Neuronal stem cell (in vitro differentiated cells): ENCODE measurements at regions not wholly inside any gene's neighbourhood (a gene's known extent, or its start where the extent isn't known, plus 50 kb on each side); places are given as distances from the start of the nearest gene placed in this dataset.

Experiments
- DNase-seq: peaks from one replicate; pipeline ENCODE4 v3.0.0-alpha.2; 2013; ENCODE audit warnings: low spot score
- H2AFZ ChIP-seq: one replicate; pipeline ENCODE4 v1.6.1; 2013; ENCODE audit warnings: mild to moderate bottlenecking, low read length, inconsistent platforms
- H2AK5ac ChIP-seq: 2 replicates; pipeline ENCODE4 v1.6.1; 2013; ENCODE audit warnings: low read depth, mild to moderate bottlenecking, inconsistent platforms, low read length, moderate library complexity, mixed read lengths
- H2BK120ac ChIP-seq: 2 replicates; pipeline ENCODE4 v1.6.1; 2013; ENCODE audit warnings: low read depth, mild to moderate bottlenecking, inconsistent platforms, low read length, moderate library complexity, mixed read lengths
- H2BK12ac ChIP-seq: one replicate; pipeline ENCODE4 v1.6.1; 2013; ENCODE audit warnings: low read length, inconsistent platforms
- H2BK15ac ChIP-seq: 2 replicates; pipeline ENCODE4 v1.6.1; 2013; ENCODE audit warnings: mild to moderate bottlenecking, low read length, inconsistent platforms, mixed read lengths
- H2BK5ac ChIP-seq: one replicate; pipeline ENCODE4 v1.6.1; 2013; ENCODE audit warnings: inconsistent platforms, mild to moderate bottlenecking, low read length, moderate library complexity
- H3K14ac ChIP-seq: one replicate; pipeline ENCODE4 v1.6.1; 2013; ENCODE audit warnings: low read length, inconsistent platforms
- H3K18ac ChIP-seq: 2 replicates; pipeline ENCODE4 v1.6.1; 2013; ENCODE audit warnings: low read length, inconsistent platforms
- H3K23ac ChIP-seq: 2 replicates; pipeline ENCODE4 v1.6.1; 2013; ENCODE audit warnings: low read depth, mild to moderate bottlenecking, mixed read lengths, low read length, inconsistent platforms; ENCODE audit not compliant: poor library complexity
- H3K27ac ChIP-seq: replicated peaks from 3 replicates; pipeline ENCODE4 v1.5.1; 2013; ENCODE audit warnings: low read length, inconsistent platforms
- H3K27me3 ChIP-seq, 3 experiments: 2 replicates each; pipeline ENCODE4 v1.6.1; 2013; ENCODE audit warnings: low read length in 3 of 3, mild to moderate bottlenecking in 2 of 3, inconsistent platforms in 1 of 3, low read depth in 1 of 3, mixed read lengths in 1 of 3, moderate library complexity in 1 of 3; ENCODE audit not compliant: control insufficient read depth in 3 of 3, insufficient read depth in 3 of 3
- H3K36me3 ChIP-seq, 2 donors: replicated peaks in 1 of 2; 2 replicates each; pipeline ENCODE4 v1.6.1; 2013; ENCODE audit warnings: low read length in 2 of 2; ENCODE audit not compliant: control insufficient read depth in 2 of 2, insufficient read depth in 2 of 2
- H3K4ac ChIP-seq: 2 replicates; pipeline ENCODE4 v1.6.1; 2013; ENCODE audit warnings: inconsistent platforms, mild to moderate bottlenecking, low read length, moderate library complexity
- H3K4me1 ChIP-seq, 2 donors: 1 replicate in 1 of 2; 2 replicates in 1 of 2; pipeline ENCODE4 v1.6.1; 2013; ENCODE audit warnings: low read length in 2 of 2, low read depth in 1 of 2; ENCODE audit not compliant: control insufficient read depth in 2 of 2, insufficient read depth in 1 of 2
- H3K4me2 ChIP-seq: one replicate; pipeline ENCODE4 v1.6.1; 2013; ENCODE audit warnings: mild to moderate bottlenecking, low read length, inconsistent platforms; ENCODE audit not compliant: insufficient read depth, poor library complexity, severe bottlenecking
- H3K4me3 ChIP-seq, 2 donors: 2 replicates each; pipeline ENCODE4 v1.5.1; 2013; ENCODE audit warnings: low read length in 2 of 2, mild to moderate bottlenecking in 2 of 2, inconsistent platforms in 1 of 2, moderate library complexity in 1 of 2
- H3K79me1 ChIP-seq: one replicate; pipeline ENCODE4 v1.6.1; 2013; ENCODE audit warnings: low read depth, mild to moderate bottlenecking, inconsistent platforms, low read length, moderate library complexity
- H3K9ac ChIP-seq: one replicate; pipeline ENCODE4 v1.6.1; 2013; ENCODE audit warnings: mild to moderate bottlenecking, low read depth, low read length, inconsistent platforms; ENCODE audit not compliant: poor library complexity
- H3K9me3 ChIP-seq, 2 donors: replicated peaks in 1 of 2; 2 replicates each; pipeline versions ENCODE3 to v1.6.1; 2013; ENCODE audit warnings: low read length in 2 of 2, mild to moderate bottlenecking in 2 of 2, inconsistent platforms in 1 of 2, low read depth in 1 of 2, mixed read lengths in 1 of 2, moderate library complexity in 1 of 2; ENCODE audit not compliant: control insufficient read depth in 2 of 2, insufficient read depth in 1 of 2
- H4K8ac ChIP-seq: one replicate; pipeline ENCODE4 v1.6.1; 2013; ENCODE audit warnings: low read depth, mild to moderate bottlenecking, inconsistent platforms, low read length, moderate library complexity
- H4K91ac ChIP-seq: one replicate; pipeline ENCODE4 v1.6.1; 2013; ENCODE audit warnings: low read length, low read depth, mild to moderate bottlenecking, inconsistent platforms; ENCODE audit not compliant: poor library complexity
- WGBS, 2 donors: extraction: QIAGEN DNeasy Blood & Tissue Kit; methylation state at CpG; one replicate each; pipeline ENCODE4 v1.1.7; 2013; ENCODE audit warnings: missing lambda C conversion rate in 2 of 2, mixed read lengths in 1 of 2; ENCODE audit not compliant: insufficient read length in 2 of 2, insufficient replicate concordance in 1 of 2; ENCODE audit errors: extremely low coverage in 2 of 2; 5-methylcytosine and 5-hydroxymethylcytosine counted together

- no peak overlapping the region for H3K23ac ChIP-seq
- no CpG with 5 or more reads among the region's 2 CpGs for WGBS, 2 donors
These were observed 151.7 kb upstream of the TBL1XR1 start for GRCh38 chr3:177348974-177349373.

GRCh38 chr3:177349384-177349783 is 152.1 kb upstream of the TBL1XR1 start:
- Histone ChIP-seq H3K4me1 (peaks cover 10 to 15% of the 10 kb centered on the region in 2 donors), H3K4ac (no peak overlapping the region), H2AK5ac (no peak overlapping the region), H2BK15ac (no peak overlapping the region), H4K91ac (no peak overlapping the region), H3K4me2 (no peak overlapping the region), H3K9me3 (peaks cover 0 to 2% of the 10 kb centered on the region in 2 donors), H3K27me3 (no peaks in the 10 kb centered on the region), H3K23ac (no peak overlapping the region), H3K27ac (no peak overlapping the region), H3K79me1 (no peaks in the 10 kb centered on the region), H2BK120ac (no peak overlapping the region), H3K14ac (no peak overlapping the region), H3K36me3 (no peaks in the 10 kb centered on the region), H4K8ac (no peak overlapping the region), H2BK12ac (no peak overlapping the region), H3K18ac (no peak overlapping the region), H3K9ac (no peak overlapping the region), H3K4me3 (no peak overlapping the region), H2AFZ (peak overlapping the region; percentile 16), H2BK5ac (no peak overlapping the region)
- no CpG with 5 or more reads among the region's 2 CpGs for WGBS, 2 donors
- DNase-seq: no peak

More at GRCh38 chr3:177348974-177349373, 151.7 kb upstream of the TBL1XR1 start:
- Histone ChIP-seq H3K14ac (no peak overlapping the region), H2BK12ac (no peak overlapping the region), H3K4me1 (peaks cover 10 to 15% of the 10 kb centered on the region in 2 donors), H2BK5ac (no peak overlapping the region), H4K91ac (no peak overlapping the region), H3K4me3 (no peak overlapping the region), H3K4me2 (no peak overlapping the region), H2AFZ (no peak overlapping the region), H2AK5ac (no peak overlapping the region), H2BK15ac (no peak overlapping the region), H3K27me3 (no peaks in the 10 kb centered on the region), H3K36me3 (no peaks in the 10 kb centered on the region), H2BK120ac (no peak overlapping the region), H3K79me1 (no peaks in the 10 kb centered on the region), H4K8ac (no peak overlapping the region), H3K27ac (no peak overlapping the region), H3K9me3 (peaks cover 0 to 2% of the 10 kb centered on the region in 2 donors), H3K4ac (no peak overlapping the region), H3K18ac (no peak overlapping the region), H3K9ac (no peak overlapping the region)
- no peak for DNase-seq

DNA sequence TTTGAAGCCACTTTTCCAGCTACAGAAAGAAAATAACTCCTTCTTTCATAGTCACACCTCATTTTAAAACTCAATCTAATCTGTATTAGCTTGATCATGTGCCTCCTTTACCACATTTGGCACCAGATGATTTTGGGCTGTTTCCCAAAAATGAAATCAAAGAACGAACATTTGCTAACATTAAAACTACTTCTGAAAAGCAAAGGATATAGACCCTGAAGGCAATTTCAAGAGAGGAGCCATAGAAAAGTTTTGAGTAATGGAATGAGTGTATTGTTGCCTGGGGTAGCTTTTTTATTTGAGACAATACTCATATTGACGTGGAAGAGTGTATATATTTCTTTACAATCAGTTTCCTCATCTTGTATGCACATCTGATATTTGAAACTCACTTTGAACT is 152.8 kb upstream of the TBL1XR1 start:
- no peak overlapping the region for H4K91ac ChIP-seq
- H2BK120ac ChIP-seq: no peak overlapping the region
- H3K79me1 ChIP-seq: no peaks in the 10 kb centered on the region
- no peak overlapping the region for H3K23ac ChIP-seq
- DNase-seq: no peak
- peaks cover 9 to 10% of the 10 kb centered on the region in 2 donors for H3K4me1 ChIP-seq
- H3K14ac ChIP-seq: no peak overlapping the region
- peak overlapping the region; percentile 16 for H2AFZ ChIP-seq
- no peak overlapping the region for H3K9ac ChIP-seq
- no peak overlapping the region for H3K27ac ChIP-seq
- no peak overlapping the region for H2BK15ac ChIP-seq
- H3K4me2 ChIP-seq: no peak overlapping the region
- peaks cover 0 to 2% of the 10 kb centered on the region in 2 donors for H3K9me3 ChIP-seq
- H2BK12ac ChIP-seq: no peak overlapping the region
- no peak overlapping the region for H3K4ac ChIP-seq
- no peak overlapping the region for H2AK5ac ChIP-seq
- no peaks in the 10 kb centered on the region for H3K27me3 ChIP-seq
- no peak overlapping the region for H4K8ac ChIP-seq
- no peak overlapping the region for H3K18ac ChIP-seq
- WGBS, 2 donors: no CpG with 5 or more reads among the region's 2 CpGs
- no peaks in the 10 kb centered on the region for H3K36me3 ChIP-seq
- no peak overlapping the region for H3K4me3 ChIP-seq
- H2BK5ac ChIP-seq: no peak overlapping the region

GRCh38 chr3:177351206-177351605 is 153.9 kb upstream of the TBL1XR1 start:
- H3K79me1 ChIP-seq: no peaks in the 10 kb centered on the region
- H3K4me3 ChIP-seq: no peak overlapping the region
- no peak for DNase-seq
- no peak overlapping the region for H2BK120ac ChIP-seq
- peaks cover 0 to 2% of the 10 kb centered on the region in 2 donors for H3K9me3 ChIP-seq
- H3K27me3 ChIP-seq: no peaks in the 10 kb centered on the region
- no peak overlapping the region for H2BK5ac ChIP-seq
- no CpG with 5 or more reads among the region's 1 CpG for WGBS, 2 donors
- H4K91ac ChIP-seq: no peak overlapping the region
- no peak overlapping the region for H3K9ac ChIP-seq
- peaks cover under 1 to 4% of the 10 kb centered on the region in 2 donors for H3K4me1 ChIP-seq
- no peak overlapping the region for H3K4me2 ChIP-seq
- H3K18ac ChIP-seq: no peak overlapping the region
- no peak overlapping the region for H2BK12ac ChIP-seq
- no peak overlapping the region for H4K8ac ChIP-seq
- no peak overlapping the region for H3K14ac ChIP-seq
- H3K27ac ChIP-seq: no peak overlapping the region
- no peak overlapping the region for H2BK15ac ChIP-seq
- no peak overlapping the region for H3K23ac ChIP-seq
- no peak overlapping the region for H2AK5ac ChIP-seq
- no peak overlapping the region for H3K4ac ChIP-seq
- no peaks in the 10 kb centered on the region for H3K36me3 ChIP-seq
- no peak overlapping the region for H2AFZ ChIP-seq
